GM20000 (cell line): ENCODE measurements at regions not wholly inside any gene's neighbourhood (a gene's known extent, or its start where the extent isn't known, plus 50 kb on each side); places are given as distances from the start of the nearest gene placed in this dataset.

Source experiments
- DNase-seq: peaks from one replicate; pipeline ENCODE4 v3.0.0; 2012; ENCODE audit warnings: low spot score
- TF ChIP-seq, protein P1 (sequence below): IDR thresholded peaks from 2 replicates; pipeline ENCODE4 v1.5.1; 2012; ENCODE audit warnings: mild to moderate bottlenecking, control low read depth; ENCODE audit errors: extremely low read depth, missing control alignments

DNA sequence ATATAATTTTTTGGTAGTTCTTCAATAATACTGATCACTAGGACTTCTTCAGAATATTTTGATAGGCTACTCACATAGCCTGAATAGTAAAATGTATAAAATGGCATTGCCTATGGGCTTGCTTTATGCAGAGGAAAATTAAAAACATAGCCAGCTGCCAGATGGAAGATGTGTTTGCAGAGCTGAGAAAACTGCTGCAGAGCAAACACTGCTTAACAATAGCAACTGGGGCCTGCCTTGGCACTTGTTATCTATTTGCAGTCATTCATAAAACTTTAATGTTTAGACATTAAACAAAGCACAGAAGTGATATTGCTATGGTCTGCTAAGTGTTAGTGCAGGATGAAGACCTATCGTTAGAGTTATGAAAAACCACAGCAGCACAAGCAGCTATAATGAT lies 151.5 kb upstream of the SMC2 start:
- DNase-seq = no peak
- TF ChIP-seq, protein P1, sequence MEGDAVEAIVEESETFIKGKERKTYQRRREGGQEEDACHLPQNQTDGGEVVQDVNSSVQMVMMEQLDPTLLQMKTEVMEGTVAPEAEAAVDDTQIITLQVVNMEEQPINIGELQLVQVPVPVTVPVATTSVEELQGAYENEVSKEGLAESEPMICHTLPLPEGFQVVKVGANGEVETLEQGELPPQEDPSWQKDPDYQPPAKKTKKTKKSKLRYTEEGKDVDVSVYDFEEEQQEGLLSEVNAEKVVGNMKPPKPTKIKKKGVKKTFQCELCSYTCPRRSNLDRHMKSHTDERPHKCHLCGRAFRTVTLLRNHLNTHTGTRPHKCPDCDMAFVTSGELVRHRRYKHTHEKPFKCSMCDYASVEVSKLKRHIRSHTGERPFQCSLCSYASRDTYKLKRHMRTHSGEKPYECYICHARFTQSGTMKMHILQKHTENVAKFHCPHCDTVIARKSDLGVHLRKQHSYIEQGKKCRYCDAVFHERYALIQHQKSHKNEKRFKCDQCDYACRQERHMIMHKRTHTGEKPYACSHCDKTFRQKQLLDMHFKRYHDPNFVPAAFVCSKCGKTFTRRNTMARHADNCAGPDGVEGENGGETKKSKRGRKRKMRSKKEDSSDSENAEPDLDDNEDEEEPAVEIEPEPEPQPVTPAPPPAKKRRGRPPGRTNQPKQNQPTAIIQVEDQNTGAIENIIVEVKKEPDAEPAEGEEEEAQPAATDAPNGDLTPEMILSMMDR = no peak

DNA sequence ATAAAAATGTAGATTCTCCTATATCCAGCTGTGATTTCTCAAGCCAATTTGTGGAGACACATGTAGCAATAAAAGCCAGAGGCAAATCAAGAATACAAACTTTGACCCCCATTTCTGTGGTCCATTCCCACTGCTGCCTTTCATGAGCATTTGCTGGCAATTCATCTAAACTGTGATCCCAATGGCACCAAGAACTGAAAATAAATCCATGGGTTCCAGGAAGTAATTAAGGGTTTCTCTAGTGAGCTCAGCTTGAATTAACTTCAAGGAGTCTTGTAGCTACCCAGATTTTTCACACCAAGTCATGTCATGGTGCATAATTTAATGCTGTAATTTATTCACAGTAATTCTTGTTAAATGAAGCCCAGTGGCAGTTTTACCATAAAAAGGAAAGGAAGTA lies 145.0 kb upstream of the SMC2 start:
- TF ChIP-seq, protein P1 = no peak
- DNase-seq = no peak

DNA sequence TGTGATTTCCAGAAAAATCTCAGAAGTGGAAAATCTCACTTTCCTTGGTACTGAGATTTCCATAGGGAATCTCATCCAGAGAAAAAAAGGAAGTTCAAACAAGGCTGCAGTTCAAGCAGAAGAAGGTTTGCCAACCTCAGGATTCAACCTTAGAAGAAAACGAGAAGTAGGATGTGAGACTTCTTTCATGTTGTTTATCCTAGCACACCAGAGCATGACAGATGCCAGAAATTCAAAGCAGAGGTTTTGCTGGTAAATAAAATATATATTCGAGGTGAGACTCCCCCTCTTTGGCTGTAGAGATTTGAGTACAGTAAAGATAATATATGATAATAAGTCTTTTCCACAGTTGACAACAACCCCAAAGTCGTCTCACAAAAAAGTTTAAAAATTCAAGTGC lies 116.9 kb upstream of the SMC2 start:
- TF ChIP-seq, protein P1 = no peak
- DNase-seq = no peak

DNA sequence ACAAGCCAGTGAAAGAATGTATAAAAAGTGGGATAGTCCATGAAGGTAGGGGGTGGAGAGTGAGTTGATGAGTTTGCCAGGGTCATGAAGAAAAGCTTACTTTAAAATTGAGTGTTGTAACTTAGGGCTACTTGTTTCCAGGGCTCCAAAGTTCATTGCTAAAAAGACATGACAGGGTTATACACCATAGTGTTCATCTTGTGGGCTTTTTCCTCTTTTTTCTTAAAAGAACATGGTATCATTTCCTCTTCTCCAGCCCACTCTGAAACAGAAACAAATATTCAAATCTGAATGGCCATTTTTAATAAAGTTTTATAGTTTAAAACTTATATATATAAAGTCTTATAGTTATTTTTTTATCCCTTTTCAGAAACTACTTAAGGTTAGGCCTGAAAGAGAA lies 115.7 kb upstream of the SMC2 start:
- TF ChIP-seq, protein P1 = no peak
- DNase-seq = no peak

DNA sequence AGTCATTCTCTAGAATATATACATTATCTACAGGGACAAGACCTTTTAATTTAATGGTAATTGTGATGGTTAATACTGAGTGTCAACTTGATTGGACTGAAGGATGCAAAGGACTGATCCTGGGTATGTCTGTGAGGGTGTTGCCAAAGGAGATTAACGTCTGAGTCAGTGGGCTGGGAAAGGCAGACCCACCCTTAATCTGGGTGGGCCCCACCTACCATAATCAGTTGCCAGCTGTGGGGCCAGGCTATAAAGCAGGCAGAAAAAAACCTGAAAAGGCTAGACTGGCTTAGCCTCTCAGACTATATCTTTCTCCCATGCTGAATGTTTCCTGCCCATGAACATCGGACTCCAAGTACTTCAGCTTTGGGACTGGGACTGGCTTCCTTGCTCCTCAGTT lies 112.2 kb upstream of the SMC2 start:
- no peak for DNase-seq
- TF ChIP-seq, protein P1 = no peak

DNA sequence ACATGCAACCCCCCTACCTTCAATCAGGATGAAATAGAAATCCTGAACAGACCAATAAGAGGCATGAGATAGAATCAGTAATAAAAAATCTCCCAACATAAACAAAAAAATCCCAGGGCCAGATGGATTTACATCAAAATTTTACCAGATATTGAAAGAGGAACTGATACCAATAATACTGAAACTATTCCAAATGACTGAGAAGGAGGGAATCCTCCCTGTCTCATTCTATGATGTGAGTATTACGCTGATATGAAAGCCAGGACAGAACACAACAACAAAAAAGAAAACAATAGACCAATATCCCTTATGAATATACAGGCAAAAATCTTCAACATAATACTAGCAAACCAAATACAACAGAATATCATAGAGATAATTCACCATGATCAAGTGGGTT lies 109.0 kb upstream of the SMC2 start:
- no peak for DNase-seq
- TF ChIP-seq, protein P1 = no peak

DNA sequence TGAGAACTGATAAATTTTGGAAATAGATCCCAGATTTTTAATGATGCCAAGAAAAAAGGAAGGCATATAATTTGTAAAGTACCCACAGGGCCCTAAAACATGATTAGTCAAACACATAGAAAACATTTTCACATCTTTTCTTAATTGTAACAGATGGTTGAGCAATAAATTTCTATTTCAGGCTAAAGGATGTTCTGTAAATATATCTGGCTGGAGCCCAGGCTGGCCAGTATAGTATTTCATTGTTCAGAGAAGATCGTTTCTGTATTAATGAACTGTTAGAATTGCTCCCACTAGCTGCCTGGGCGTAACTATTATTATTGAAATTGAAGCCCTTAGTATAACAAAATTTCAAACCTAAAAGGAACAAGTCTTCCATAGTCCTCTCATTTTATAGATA lies 105.3 kb upstream of the SMC2 start:
- no peak for DNase-seq
- TF ChIP-seq, protein P1 = no peak
